Nucleus accumbens (tissue), 56 donors: ENCODE measurements at regions not wholly inside any gene's neighbourhood (a gene's known extent, or its start where the extent isn't known, plus 50 kb on each side); places are given as distances from the start of the nearest gene placed in this dataset.
"Not testable (repeated sequence)": the region's sequence is repeated elsewhere in the genome, so short reads cannot be mapped to it uniquely, and the experiment has no call there.

Source experiments
- DNase-seq, 56 donors: peaks; one replicate each; lab custom pipeline; 2025; lab: John Stamatoyannopoulos, UW

GRCh38 chr2:52537588-52537987 lies 1230.0 kb upstream of the CHAC2 start:
- DNase-seq, result no peak

- no peak for DNase-seq
Observed at GRCh38 chr2:52536929-52537460, 1230.6 kb upstream of the CHAC2 start.

- DNase-seq, result no peak
Observed at GRCh38 chr2:52532956-52533355, 1234.6 kb upstream of the CHAC2 start.

- DNase-seq, result no peak
Observed at GRCh38 chr2:52526735-52527134, 1240.9 kb upstream of the CHAC2 start.

- DNase-seq, result no peak
Observed at GRCh38 chr2:52520644-52521043, 1247.0 kb upstream of the CHAC2 start.

GRCh38 chr2:52518678-52519077 lies 1248.9 kb upstream of the CHAC2 start:
- no peak for DNase-seq

- no peak for DNase-seq
Observed at GRCh38 chr2:52512760-52513159, 1254.8 kb upstream of the CHAC2 start.

GRCh38 chr2:52510432-52510831 lies 1257.2 kb upstream of the CHAC2 start:
- DNase-seq, result no peak

- no peak for DNase-seq
Observed at GRCh38 chr2:52502476-52502860, 1265.1 kb upstream of the CHAC2 start.

GRCh38 chr2:52501715-52502475 lies 1265.7 kb upstream of the CHAC2 start:
- DNase-seq, result no peak

GRCh38 chr2:52500561-52500960 lies 1267.0 kb upstream of the CHAC2 start:
- DNase-seq, result no peak

- no peak for DNase-seq
Observed at GRCh38 chr2:52498077-52498750, 1269.4 kb upstream of the CHAC2 start.

GRCh38 chr2:52495816-52496215 lies 1271.8 kb upstream of the CHAC2 start:
- no peak for DNase-seq

GRCh38 chr2:52477166-52477565 lies 1290.4 kb upstream of the CHAC2 start:
- no peak for DNase-seq

GRCh38 chr2:52475590-52475989 lies 1292.0 kb upstream of the CHAC2 start:
- no peak for DNase-seq

- DNase-seq, result no peak
Observed at GRCh38 chr2:52474091-52474490, 1293.5 kb upstream of the CHAC2 start.

GRCh38 chr2:52473526-52473925 lies 1294.1 kb upstream of the CHAC2 start:
- DNase-seq, result no peak

GRCh38 chr2:52470457-52470856 lies 1297.1 kb upstream of the CHAC2 start:
- DNase-seq, result not testable (repeated sequence)

- DNase-seq, result no peak
Observed at GRCh38 chr2:52467189-52467588, 1300.4 kb upstream of the CHAC2 start.

- DNase-seq, result no peak
Observed at GRCh38 chr2:52465287-52465686, 1302.3 kb upstream of the CHAC2 start.

- DNase-seq, result no peak
Observed at GRCh38 chr2:52463457-52463856, 1304.1 kb upstream of the CHAC2 start.
